ENCODE measurements at regions not wholly inside any gene's neighbourhood (a gene's known extent, or its start where the extent isn't known, plus 50 kb on each side); places are given as distances from the start of the nearest gene placed in this dataset.

- H2AFZ ChIP-seq (ENCODE audit: low read length), result no peak overlapping the region
- H3K27ac ChIP-seq (ENCODE audit: low read depth, low read length), result no peak overlapping the region
- H3K9me3 ChIP-seq (ENCODE audit: insufficient read depth in 2 of 2, low read depth in 1 of 2, low read length in 1 of 2), result no peaks in the 10 kb centered on the region
- no peak for DNase-seq (ENCODE audit: low read depth in 1 of 2, low spot score in 2 of 2)
- no peaks in the 10 kb centered on the region for H3K23me2 ChIP-seq (ENCODE audit: low read depth, low read length)
- ChIA-PET CTCF (ENCODE audit: partially characterized antibody) (interaction anchor here (0.9 to 8.9 kb wide), 6 partner anchors 8 to 388 kb away, joined by 3 to 83 read pairs (median 4); no protein-coding TSS in a partner anchor), POLR2A (ENCODE audit: partially characterized antibody) (no interaction called here)
- no peak overlapping the region for H2BK5ac ChIP-seq (ENCODE audit: low read depth, low read length)
- no peak overlapping the region for H3K23ac ChIP-seq (ENCODE audit: insufficient read length)
- H3K36me3 ChIP-seq (ENCODE audit: control insufficient read depth in 2 of 4, insufficient read depth in 4 of 4, low read length in 3 of 4), result no peaks in the 10 kb centered on the region
- no peak overlapping the region for H2AK5ac ChIP-seq (ENCODE audit: low read depth, low read length)
- H2BK12ac ChIP-seq (ENCODE audit: low read depth, low read length), result no peak overlapping the region
- H2BK120ac ChIP-seq (replicated peaks; ENCODE audit: low read depth, low read length), result no peak overlapping the region
- H3K4me3 ChIP-seq (ENCODE audit: extremely low read depth in 1 of 4, insufficient read depth in 2 of 4, low read depth in 3 of 4, low read length in 4 of 4), result no peak overlapping the region
- no peak overlapping the region for H4K91ac ChIP-seq (replicated peaks; ENCODE audit: insufficient read length, low read length)
- no peak overlapping the region for H3K9ac ChIP-seq (replicated peaks in 1 of 4; ENCODE audit: extremely low read depth in 1 of 4, low read depth in 3 of 4, low read length in 3 of 4)
- WGBS, 2 experiments (ENCODE audit: extremely low coverage in 1 of 2, insufficient coverage in 1 of 2, insufficient read length in 1 of 2, insufficient replicate concordance in 2 of 2, low coverage in 1 of 2, low lambda C conversion rate in 2 of 2, missing lambda C conversion rate in 1 of 2), result 93% methylated on average over 2 of the region's 2 CpGs; no CpG with 5 or more reads in 1 of the 2 experiments
- no peaks in the 10 kb centered on the region for H4K20me1 ChIP-seq (replicated peaks in 1 of 2; ENCODE audit: control insufficient read depth in 1 of 2, insufficient read depth in 2 of 2, low read length in 2 of 2)
- no peak for FAIRE-seq
- no peak overlapping the region for H3K4ac ChIP-seq (replicated peaks; ENCODE audit: insufficient read length, low read depth, low read length)
- no peak overlapping the region for H3K14ac ChIP-seq (ENCODE audit: insufficient read length)
- H2BK15ac ChIP-seq (ENCODE audit: low read length), result no peak overlapping the region
- H4K8ac ChIP-seq (ENCODE audit: extremely low read depth, insufficient read depth, low read length), result no peak overlapping the region
- no peaks in the 10 kb centered on the region for H3K79me2 ChIP-seq (ENCODE audit: control insufficient read depth in 1 of 2, insufficient read depth in 2 of 2, low read length in 2 of 2)
- H2BK20ac ChIP-seq (ENCODE audit: low read length), result no peak overlapping the region
- H3K79me1 ChIP-seq (ENCODE audit: low read depth, low read length), result no peaks in the 10 kb centered on the region
- no peak overlapping the region for H3K56ac ChIP-seq (replicated peaks; ENCODE audit: insufficient read length, low read depth, low read length)
- H3K18ac ChIP-seq (ENCODE audit: extremely low read depth, low read length), result no peak overlapping the region
- no peaks in the 10 kb centered on the region for H3K4me1 ChIP-seq (replicated peaks in 1 of 4; ENCODE audit: control insufficient read depth in 3 of 4, insufficient read depth in 4 of 4, low read length in 3 of 4)
- H4K5ac ChIP-seq (ENCODE audit: insufficient read length, low read depth, low read length), result no peak overlapping the region
- no peak overlapping the region for H3K4me2 ChIP-seq (ENCODE audit: insufficient read depth in 1 of 2, low read depth in 2 of 2, low read length in 2 of 2)
- H3K27me3 ChIP-seq (replicated peaks in 1 of 4; ENCODE audit: control insufficient read depth in 3 of 4, extremely low read depth in 1 of 4, insufficient read depth in 3 of 4, low read length in 3 of 4), result no peaks in the 10 kb centered on the region
- TF ChIP-seq CTCF (IDR thresholded peaks at IDR 0.05; ENCODE audit: control extremely low read depth in 1 of 3, insufficient read depth in 1 of 3, low read depth in 1 of 3, low read length in 3 of 3) (no peak), NRF1 (IDR thresholded peaks at IDR 0.05; ENCODE audit: low read depth, low read length) (no peak), HDAC2 (IDR thresholded peaks at IDR 0.05; ENCODE audit: borderline replicate concordance in 1 of 2, low read depth in 2 of 2, low read length in 2 of 2) (no peak), MAFK (IDR thresholded peaks at IDR 0.05; ENCODE audit: low read depth, low read length) (no peak), RAD21 (IDR thresholded peaks at IDR 0.05 in 1 of 2, conservative IDR thresholded peaks at IDR 0.05 in 1 of 2; ENCODE audit: low read depth in 2 of 2, low read length in 2 of 2) (no peak), SRF (IDR thresholded peaks at IDR 0.05; ENCODE audit: low read depth, low read length) (no peak), SUZ12 (IDR thresholded peaks at IDR 0.05; ENCODE audit: low read length) (no peak), EP300 (IDR thresholded peaks at IDR 0.05; ENCODE audit: borderline replicate concordance in 1 of 2, low read depth in 2 of 2, low read length in 2 of 2) (no peak), CHD1 (IDR thresholded peaks at IDR 0.05; ENCODE audit: low read depth, low read length) (no peak), POLR2AphosphoS5 (IDR thresholded peaks at IDR 0.05; ENCODE audit: low read depth, low read length) (no peak)
Measured at GRCh38 chr11:95542868-95543551, 246.6 kb downstream of the FAM76B start.
